Activated CD8-positive, alpha-beta memory T cell treated with anti-CD3 and anti-CD28 coated beads, Interleukin-2, amount 50 U/mL, for 24 hours (primary cell): ENCODE measurements at regions not wholly inside any gene's neighbourhood (a gene's known extent, or its start where the extent isn't known, plus 50 kb on each side); places are given as distances from the start of the nearest gene placed in this dataset.
"Not testable (repeated sequence)": the region's sequence is repeated elsewhere in the genome, so short reads cannot be mapped to it uniquely, and the experiment has no call there.

Experiments used
- DNase-seq: peaks from one replicate; pipeline ENCODE4 v3.0.0-alpha.2; 2020; ENCODE audit errors: extremely low read depth

DNA sequence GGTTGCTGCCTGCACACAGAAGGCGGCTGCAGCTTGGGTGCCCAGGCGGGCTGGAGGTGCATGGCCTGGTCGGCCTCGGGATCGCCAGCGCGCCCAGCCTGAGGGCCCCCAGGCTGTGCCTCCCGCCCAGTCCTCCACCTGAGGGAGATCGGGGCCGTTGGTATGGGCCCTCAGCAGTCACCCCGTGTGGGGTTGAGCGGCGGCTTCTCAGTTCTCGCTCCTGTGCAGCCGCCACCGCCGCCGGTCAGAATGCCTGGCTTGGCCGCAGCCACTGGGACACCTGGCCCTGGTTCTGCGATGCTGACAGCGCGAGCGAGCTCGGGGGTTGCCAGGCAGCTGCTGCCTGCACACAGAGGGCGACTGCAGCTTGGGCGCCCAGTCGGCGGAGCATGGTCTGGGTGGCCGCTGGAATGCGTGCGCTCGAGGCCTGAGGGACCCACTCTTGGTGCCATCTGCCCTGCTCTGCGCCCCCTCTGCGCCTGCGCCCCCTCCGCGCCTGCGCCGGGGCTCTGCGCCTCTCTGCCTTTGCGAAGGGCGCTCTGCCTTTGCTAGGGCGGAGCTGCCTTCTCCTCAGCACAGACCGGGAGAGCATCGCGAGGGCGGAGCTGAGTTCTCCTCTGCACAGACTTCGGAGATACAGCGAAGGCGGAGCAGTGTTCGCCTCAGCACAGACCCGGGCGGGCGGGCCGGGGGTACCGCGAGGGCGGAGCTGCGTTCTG is 84.6 kb upstream of the ZNG1F start:
- peak; percentile 44 for DNase-seq

DNA sequence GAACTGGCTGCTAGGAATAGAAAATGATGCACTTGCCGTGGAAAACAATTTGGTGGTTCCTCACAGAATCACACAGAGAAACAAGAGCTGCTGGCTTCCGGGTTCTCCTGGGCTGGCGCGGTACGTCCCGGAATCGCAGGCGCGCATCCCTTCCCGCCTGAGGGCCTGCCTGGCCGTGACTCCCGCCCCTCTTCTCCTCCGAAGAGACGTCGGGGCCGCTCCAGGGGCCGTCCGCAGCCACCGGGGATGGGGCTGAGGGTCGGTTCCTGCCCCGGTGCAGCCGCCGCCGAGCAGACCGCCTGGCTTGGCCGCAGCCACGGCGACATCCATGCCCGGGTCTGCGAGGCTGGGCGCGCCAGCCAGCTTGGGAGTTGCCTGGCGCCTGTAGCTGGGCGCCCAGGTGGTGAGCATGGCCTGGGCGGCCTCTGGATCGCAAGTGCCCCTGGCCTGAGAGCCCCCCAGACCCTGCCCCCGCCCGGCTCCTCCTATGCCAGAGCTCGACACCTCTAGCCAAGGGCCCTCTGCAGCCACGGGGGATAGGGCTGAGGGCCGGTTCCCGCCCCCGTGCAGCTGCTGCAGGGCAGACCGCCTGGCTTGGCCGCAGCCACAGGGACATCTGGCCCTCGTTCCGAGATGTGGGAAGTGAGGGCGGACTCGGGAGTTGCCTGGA is 83.9 kb upstream of the ZNG1F start:
- DNase-seq, result not testable (repeated sequence)

DNA sequence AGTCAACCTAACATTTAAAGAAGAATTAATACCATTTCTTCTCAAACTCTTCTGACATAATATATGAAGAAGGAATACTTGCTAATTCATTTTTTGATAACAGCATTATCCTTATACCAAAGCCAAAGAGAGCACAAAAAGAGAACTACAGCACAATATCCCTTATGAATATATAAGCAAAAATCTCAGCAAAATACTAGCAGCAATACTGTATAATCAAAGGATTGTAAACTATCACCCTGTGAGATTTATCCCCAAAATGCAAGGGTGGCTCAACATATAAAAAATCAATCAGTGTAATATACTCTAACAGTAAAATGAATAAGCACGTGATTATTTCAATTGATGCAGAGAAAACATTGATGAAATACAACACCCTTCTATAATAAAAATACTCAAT is 81.9 kb upstream of the ZNG1F start:
- not testable (repeated sequence) for DNase-seq

GRCh38 chr9:41269471-41269870 is 80.4 kb upstream of the ZNG1F start:
- not testable (repeated sequence) for DNase-seq

DNA sequence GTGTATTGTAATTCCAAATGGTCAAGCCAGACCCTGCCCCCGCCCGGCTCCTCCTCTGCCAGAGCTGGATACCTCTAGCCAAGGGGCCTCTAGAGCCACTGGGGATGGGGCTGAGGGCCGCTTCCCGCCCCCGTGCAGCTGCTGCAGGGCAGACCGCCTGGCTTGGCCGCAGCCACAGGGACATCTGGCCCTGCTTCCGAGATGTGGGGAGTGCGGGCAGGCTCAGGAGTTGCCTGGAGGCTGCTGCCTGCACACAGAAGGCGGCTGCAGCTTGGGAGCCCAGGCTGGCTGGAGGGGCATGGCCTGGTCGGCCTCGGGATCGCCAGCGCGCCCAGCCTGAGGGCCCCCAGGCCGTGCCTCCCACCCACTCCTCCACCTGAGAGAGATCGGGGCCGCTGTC is 79.9 kb upstream of the ZNG1F start:
- DNase-seq, result not testable (repeated sequence)

GRCh38 chr9:41266602-41267001 is 77.5 kb upstream of the ZNG1F start:
- DNase-seq, result not testable (repeated sequence)

- DNase-seq, result not testable (repeated sequence)
Observed at GRCh38 chr9:41266000-41266399, 76.9 kb upstream of the ZNG1F start.

DNA sequence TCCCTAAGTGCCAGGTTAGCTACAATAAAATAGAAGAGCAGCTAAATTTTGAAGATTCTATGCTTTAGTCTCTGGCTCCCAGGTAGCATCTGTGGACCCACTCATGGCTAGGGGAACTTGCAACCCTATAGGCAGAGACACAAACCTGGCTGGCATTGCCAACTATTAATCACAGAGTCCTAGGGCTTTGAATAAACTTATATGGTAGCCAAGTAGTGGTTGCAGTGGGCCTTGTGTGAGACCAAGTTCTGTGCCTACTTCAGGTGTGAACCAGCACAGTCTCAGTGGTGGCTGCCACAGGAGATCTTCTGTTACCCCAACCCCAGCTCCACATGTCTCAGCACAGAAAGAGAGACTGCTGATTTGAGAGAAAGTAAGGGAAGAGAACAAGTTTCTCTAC is 62.9 kb upstream of the ZNG1F start:
- DNase-seq, result not testable (repeated sequence)

DNA sequence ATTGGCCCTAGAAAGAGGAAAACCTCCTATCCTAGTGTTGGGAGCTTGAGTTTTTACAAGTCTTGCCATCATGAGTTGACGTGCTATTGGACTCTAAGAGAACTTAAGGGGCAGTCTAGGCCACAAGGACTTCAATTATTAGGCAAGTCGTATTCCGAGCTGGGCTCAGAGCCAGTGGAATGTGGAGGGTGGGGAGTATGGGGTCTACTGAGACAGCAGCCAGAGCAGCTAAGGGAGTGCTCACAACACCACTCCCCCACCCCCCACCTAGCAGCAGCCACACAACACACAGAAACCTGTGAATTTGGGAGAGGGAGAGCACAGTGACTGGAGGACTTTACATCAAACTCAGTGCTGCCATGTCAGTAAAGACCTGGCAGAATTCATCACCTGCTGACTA is 62.0 kb upstream of the ZNG1F start:
- DNase-seq, result not testable (repeated sequence)

- not testable (repeated sequence) for DNase-seq
Observed at GRCh38 chr9:41246702-41247101, 57.6 kb upstream of the ZNG1F start.
